ENCODE measurements at regions not wholly inside any gene's neighbourhood (a gene's known extent, or its start where the extent isn't known, plus 50 kb on each side); places are given as distances from the start of the nearest gene placed in this dataset.

GRCh38 chr5:93201061-93201460, 380.0 kb downstream of the NR2F1-AS1 start:
- TF ChIP-seq CTCF (IDR thresholded peaks at IDR 0.05; ENCODE audit: low read depth, low read length) (no peak), EZH2phosphoT487 (IDR thresholded peaks at IDR 0.05; ENCODE audit: low read depth) (no peak)

Measured in OCI-LY3 (cell line).